Urinary bladder (tissue), 3 donors: ENCODE measurements at regions not wholly inside any gene's neighbourhood (a gene's known extent, or its start where the extent isn't known, plus 50 kb on each side); places are given as distances from the start of the nearest gene placed in this dataset.
"Not testable (repeated sequence)": the region's sequence is repeated elsewhere in the genome, so short reads cannot be mapped to it uniquely, and the experiment has no call there.

Experiments used
- DNase-seq: peaks from one replicate; pipeline ENCODE4 v3.0.0-alpha.2; 2015; ENCODE audit errors: extremely low spot score
- H3K27ac ChIP-seq: one replicate; pipeline ENCODE4 v1.5.1; 2013; ENCODE audit warnings: low read depth, mild to moderate bottlenecking, moderate library complexity
- H3K36me3 ChIP-seq: one replicate; pipeline ENCODE4 v1.6.1; 2013; ENCODE audit warnings: mild to moderate bottlenecking, moderate library complexity; ENCODE audit not compliant: insufficient read depth
- H3K4me1 ChIP-seq: one replicate; pipeline ENCODE4 v1.6.1; 2013; ENCODE audit warnings: mild to moderate bottlenecking, moderate library complexity; ENCODE audit not compliant: insufficient read depth
- H3K4me3 ChIP-seq: one replicate; pipeline ENCODE4 v1.5.1; 2013; ENCODE audit warnings: low read depth, low read length
- WGBS: extraction: QIAGEN DNeasy Blood & Tissue Kit; methylation state at CpG from one replicate; pipeline ENCODE4 v1.1.7; 2013; 5-methylcytosine and 5-hydroxymethylcytosine counted together
- donor health status: healthy with polysubstance abuse.
- donor health status: healthy.

DNA sequence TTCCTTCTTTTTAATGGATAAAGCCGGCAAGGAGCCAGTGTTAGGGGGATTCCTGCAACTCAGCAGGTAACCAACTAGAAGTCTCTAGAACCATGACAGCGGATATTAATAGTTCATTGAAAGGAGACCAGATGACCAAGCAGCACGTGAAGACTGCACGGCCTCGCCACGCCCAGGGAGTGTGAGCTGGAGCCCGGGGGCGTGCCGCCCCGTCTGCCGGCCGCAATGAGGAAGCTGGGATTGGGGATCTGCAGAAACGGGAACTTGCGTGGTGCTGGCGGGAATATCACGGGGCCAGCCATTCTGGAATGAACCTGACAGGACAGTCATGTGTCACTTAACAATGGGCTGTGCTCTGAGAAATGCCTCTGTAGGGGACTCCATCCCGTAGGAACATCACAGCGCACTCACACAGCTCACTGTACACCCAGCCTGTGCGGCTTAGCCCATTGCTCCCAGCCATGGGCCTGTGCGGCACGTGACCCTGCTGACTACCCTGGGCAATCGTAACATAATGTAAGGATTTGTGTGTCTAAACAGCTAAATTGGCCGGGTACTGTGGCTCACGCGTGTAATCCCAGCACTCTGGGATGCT is 4092.8 kb upstream of the TPTE start:
- not testable (repeated sequence) for H3K27ac ChIP-seq, H3K36me3 ChIP-seq, H3K4me3 ChIP-seq, H3K4me1 ChIP-seq, DNase-seq
- 94% methylated on average over 16 of the region's 25 CpGs for WGBS

DNA sequence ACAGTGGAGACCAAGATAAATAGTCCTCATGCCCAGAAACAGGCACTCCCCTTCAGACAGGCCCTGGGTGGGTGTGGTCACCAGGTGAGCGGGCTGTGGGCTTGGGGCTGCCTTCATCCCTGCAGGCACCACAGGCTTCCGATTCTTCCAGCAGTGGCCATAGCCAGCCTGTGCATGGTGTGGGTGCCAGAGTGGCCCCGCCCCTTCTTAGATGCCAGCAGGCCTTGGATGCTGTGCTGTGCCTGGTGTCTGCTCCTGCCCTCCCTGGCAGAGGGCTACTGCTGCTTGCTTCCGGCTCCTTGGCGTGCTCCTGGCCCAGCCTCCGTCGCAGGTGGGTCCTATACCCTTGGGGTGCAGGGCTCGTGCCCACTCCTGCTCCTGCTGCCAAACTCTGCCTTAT is 4091.5 kb upstream of the TPTE start:
- DNase-seq, H3K4me3 ChIP-seq, H3K36me3 ChIP-seq, H3K4me1 ChIP-seq, H3K27ac ChIP-seq: not testable (repeated sequence)
- 94% methylated on average over 7 of the region's 8 CpGs for WGBS

DNA sequence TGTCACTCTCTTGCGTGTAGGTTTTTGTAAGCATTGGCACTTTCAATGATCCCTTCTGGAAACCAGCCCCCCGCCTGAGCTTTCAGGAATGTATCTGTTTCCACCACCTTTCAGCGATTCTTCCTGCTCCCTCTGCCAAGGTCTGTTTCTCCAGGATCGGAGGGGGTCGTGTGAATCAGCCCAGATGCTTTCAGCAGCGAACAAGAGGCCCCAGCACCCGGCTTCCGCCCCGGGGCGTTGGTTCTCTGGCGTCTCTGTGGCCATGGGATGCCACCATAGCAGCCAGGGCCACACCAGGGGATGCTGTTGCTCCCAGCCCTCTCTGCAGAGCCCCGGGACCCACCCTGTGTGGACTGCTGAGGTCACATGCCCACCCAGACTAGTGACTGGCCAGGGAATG is 4088.2 kb upstream of the TPTE start:
- not testable (repeated sequence) for DNase-seq, H3K36me3 ChIP-seq, H3K4me1 ChIP-seq, H3K27ac ChIP-seq, H3K4me3 ChIP-seq
- 69% methylated on average over 9 of the region's 12 CpGs for WGBS

DNA sequence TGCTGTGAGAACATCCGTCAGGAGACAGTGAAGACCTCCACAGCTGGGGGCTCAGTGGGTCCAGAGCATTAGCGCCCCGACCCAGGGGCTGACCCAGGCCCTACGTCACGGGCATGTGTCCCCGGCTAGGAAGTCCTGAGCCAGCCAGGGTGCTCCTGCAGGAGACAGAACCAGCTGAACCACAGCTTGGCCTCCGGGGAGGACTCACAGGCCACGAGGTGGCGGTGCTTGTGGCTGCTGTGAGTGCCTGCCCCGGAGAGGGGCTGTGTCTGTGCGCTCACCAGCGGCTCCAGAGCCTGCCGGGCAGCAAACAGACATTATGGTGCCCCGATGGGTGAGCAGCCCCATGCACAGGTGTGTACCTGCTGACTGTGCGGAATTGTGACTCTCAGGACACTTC is 4085.2 kb upstream of the TPTE start:
- not testable (repeated sequence) for DNase-seq, H3K27ac ChIP-seq, H3K36me3 ChIP-seq, H3K4me3 ChIP-seq, H3K4me1 ChIP-seq
- 87% methylated on average over 15 of the region's 15 CpGs for WGBS

DNA sequence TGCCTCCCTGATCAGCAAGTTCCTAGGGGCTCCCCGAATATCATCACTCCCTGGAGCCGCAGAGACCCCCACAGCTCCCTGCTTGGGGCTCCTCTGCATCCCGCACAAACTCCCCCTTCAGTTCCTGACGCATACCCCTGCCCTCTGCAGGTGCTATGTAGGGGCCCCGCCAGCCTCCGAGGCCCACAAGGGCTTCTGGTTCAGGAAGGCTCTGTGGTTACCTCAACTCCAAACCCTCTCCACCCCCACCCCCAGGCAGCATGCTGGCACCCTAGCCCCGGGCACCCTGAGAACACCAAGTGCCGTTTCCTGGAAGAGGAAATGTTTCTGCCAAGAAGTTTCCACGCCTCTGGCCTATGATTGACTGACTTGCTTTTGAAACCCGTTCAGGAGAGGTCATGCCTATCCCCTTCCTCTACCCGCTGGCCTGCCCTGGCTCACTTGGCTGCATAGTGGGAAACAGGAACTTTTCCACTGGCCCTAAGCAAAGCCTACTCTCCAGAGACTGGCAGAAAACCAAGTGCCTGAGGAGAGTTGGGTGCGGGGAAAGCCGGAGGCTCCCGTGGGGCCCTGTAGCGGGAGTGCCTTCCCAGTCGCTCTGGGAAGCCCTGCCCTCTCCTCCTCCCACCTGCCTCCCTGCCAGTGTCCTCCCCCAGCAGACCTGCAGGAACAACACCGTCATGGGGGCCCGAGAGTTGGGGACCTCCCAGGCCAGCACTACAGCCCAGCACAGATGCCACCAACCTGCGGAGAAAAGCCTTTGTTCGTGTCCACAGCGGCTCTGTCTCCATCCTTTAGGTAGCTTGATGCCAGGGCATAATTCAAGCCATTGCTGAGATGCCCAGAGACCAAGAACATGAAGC is 4084.2 kb upstream of the TPTE start:
- H3K27ac ChIP-seq, H3K36me3 ChIP-seq, DNase-seq, H3K4me3 ChIP-seq, H3K4me1 ChIP-seq: not testable (repeated sequence)
- 43% methylated on average over 11 of the region's 21 CpGs for WGBS

DNA sequence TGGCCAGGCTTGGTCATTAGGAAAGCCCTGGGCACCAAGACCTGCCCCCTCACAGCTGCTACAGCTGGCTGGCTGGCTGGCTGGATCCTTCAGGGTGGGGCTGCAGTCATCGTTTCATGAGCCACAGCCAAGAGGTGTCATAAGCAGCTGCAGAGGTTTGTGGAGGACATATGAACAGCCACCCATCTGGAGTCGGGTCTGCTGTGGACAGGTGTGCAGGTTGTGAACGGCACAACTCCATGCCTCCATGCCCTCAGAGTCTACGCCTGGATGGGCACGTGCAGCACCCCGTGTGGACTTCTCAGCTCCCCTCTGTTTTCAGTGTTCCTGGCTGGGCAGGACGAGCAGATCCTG is 4083.6 kb upstream of the TPTE start:
- H3K27ac ChIP-seq, H3K4me1 ChIP-seq, H3K4me3 ChIP-seq, H3K36me3 ChIP-seq, DNase-seq: not testable (repeated sequence)
- 69% methylated on average over 6 of the region's 7 CpGs for WGBS

DNA sequence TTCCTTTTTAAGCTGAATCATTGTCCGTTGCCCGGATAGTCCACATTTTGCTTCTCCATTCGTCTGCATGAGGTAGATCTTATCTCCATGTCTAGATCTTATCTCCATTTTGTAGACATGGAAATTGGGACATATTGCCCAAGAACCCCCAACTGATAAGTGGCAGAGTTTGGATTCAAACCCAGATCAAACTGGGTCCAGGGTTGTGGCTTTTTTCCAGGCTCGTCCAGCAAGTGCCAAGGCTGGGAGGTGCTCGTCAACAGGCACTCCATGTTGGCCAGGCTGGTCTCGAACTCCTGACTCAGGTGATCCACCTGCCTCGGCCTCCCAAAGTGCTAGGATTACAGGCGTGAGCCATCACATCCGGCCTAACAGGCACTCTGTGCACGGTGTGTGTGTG is 4082.3 kb upstream of the TPTE start:
- 91% methylated on average over 5 of the region's 10 CpGs for WGBS

DNA sequence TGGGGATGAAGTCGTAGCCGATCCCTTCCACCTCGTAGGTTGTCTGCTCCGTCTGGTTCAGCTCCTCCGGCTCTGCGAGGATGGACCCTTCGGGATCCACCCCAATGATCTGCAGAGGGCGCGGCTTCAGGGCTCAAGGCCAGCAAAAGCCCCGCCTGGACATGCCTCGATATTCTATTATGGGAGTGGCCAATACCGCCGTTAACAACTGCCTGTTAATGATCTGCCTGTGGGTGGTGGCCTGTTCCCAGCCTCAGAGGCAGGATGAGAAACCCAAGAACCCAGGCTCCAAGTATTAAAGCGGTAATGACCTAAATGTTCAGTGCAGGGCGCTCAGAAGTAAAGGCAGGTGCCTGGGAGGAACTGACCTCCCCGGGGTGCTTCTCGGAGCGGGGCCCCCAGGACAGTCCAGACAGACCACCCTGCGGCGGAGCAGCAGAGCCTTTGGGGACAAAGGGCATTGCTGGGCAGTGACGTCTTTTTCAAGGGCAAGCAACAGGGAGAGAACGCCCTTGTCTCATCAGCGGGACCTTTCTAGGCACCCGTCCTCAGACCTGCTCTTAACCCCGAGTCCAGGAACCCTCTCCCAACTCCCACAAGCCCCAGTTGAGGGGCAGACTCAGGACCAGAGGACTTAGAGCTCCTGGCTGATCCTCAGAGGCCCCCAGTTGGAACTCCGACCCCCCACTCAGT is 4066.6 kb upstream of the TPTE start:
- H3K4me1 ChIP-seq, H3K4me3 ChIP-seq, H3K36me3 ChIP-seq, DNase-seq, H3K27ac ChIP-seq: not testable (repeated sequence)
- 88% methylated on average over 1 of the region's 26 CpGs for WGBS

More for the DNA sequence above, 4082.3 kb upstream of the TPTE start:
- not testable (repeated sequence) for H3K27ac ChIP-seq, H3K36me3 ChIP-seq, DNase-seq, H3K4me3 ChIP-seq, H3K4me1 ChIP-seq

DNA sequence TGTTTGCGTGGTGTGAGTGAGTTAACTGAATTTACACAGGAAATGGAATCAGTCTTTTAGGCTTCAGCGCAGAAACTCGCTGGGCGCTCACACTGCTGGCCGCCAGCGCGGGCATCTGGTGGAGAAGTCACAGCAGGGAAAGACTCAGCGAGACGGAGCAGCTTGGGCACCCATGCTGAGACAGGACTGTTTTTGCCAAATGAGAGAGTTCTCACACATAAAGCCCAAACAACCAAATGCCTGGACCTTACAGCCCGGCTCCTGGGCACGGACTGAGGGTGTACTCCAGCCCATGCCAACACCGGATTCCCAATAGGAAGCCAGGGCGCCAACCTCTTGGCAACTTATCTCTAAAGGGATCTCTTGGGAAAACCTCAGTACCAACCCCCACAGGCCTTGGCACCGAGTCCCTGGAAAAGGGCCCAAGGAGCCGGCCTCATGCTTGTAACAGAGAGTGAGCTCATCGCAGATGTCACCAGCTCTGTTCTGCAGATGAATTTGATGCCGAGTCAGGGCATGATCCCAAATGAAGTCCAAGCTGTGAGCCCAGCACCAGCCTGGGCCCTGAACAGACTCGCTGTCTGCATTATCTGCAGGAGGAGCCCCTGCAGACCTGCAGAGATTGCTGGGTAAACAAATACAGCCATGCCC is 4065.2 kb upstream of the TPTE start:
- H3K36me3 ChIP-seq, H3K4me1 ChIP-seq, DNase-seq, H3K27ac ChIP-seq, H3K4me3 ChIP-seq: not testable (repeated sequence)
- WGBS, result no CpG with 5 or more reads among the region's 18 CpGs

DNA sequence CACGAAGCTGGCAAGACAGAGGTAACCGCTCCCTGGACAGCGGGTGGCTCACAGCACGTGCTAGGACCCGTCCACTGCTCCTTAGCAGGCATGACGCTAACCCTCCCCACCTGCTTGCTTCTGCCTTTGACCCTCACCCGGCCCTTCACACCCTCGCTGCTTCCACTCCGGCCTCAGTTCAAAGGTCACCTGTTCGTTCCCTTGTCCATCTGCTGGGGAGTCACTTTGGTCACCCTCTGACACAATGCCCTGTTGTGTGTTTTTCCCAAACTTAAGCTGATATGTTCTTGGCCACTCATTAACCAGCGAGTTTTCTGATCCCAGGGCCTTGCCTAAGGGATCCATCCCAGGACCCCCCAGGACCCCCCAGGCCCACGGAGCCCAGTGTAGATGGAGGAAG is 4061.6 kb upstream of the TPTE start:
- not testable (repeated sequence) for DNase-seq, H3K4me1 ChIP-seq, H3K27ac ChIP-seq, H3K36me3 ChIP-seq, H3K4me3 ChIP-seq
- 91% methylated on average over 4 of the region's 12 CpGs for WGBS

DNA sequence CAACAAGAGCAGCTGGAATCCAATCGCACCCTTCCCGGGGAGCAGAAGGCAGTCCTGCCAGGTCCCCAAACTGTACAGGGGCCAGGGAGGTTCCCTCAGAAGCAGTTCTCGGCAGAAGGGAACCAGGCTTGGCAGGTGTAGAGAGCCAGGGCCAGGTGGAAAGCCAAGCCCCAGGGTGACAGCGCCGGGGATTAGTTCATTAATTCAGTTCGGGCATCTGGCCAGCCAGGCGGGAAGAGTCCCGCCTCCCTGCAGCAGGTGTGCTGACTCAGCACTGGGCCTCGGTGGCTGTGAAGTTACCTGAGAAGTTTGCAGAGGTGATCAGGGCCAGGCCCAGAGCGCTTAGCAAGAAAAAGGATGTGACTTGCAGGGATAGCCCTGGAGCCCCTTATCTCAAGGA is 4060.0 kb upstream of the TPTE start:
- not testable (repeated sequence) for H3K36me3 ChIP-seq, DNase-seq, H3K27ac ChIP-seq, H3K4me1 ChIP-seq, H3K4me3 ChIP-seq
- 80% methylated on average over 1 of the region's 10 CpGs for WGBS

DNA sequence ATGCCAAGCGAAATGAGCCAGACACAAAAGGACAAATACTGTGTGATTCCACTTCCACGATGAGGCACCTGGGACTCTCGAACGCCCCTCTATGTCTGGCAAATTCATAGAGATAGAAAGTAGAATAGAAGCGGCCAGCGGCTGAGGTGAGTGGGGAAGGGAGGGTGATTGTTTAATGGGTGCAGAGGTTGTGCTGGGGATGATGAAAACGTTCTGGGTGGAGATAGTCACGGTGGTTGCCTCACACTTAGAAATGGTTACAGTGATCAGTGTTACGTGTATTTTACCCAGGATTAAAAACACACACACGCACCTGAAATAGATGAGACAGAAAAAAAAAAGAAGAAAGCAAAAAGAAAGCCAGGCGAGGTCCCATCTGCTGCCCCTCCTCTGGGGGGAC is 4057.0 kb upstream of the TPTE start:
- DNase-seq, H3K4me1 ChIP-seq, H3K27ac ChIP-seq, H3K4me3 ChIP-seq, H3K36me3 ChIP-seq: not testable (repeated sequence)
- WGBS, result no CpG with 5 or more reads among the region's 11 CpGs

DNA sequence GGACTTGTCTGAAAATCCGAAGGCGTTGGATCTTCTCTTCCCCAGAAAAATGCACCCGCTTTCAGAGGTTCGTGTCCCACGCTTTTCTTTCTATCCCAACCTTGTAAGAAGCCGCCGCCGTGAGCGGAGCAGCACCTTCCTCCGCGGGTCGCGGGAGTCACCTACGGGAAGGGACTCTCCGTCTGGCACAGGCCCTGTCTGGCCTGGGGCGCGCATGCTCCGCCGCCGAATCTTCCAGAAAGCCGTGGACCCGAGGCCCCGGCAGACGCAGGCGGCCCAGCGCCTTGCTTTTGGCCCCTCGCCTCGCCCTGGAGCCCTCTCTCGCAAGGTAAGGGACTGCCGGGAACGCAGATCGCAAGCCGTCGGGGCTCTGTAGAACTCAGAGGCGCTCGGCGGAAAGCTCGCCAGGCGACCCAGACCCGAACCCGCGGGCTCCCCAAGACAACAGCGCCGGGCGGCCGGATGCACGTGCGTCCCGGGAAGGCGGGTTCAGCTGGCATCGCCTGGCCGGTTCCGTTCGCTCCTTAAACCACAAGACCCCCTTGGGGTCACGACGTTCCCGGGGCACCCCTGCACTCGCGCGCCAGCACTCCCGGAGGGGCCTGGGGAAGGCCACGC is 4055.2 kb upstream of the TPTE start:
- H3K4me3 ChIP-seq, DNase-seq, H3K27ac ChIP-seq, H3K4me1 ChIP-seq, H3K36me3 ChIP-seq: not testable (repeated sequence)
- no CpG with 5 or more reads among the region's 62 CpGs for WGBS
